HCT116 (cell line): ENCODE measurements at regions not wholly inside any gene's neighbourhood (a gene's known extent, or its start where the extent isn't known, plus 50 kb on each side); places are given as distances from the start of the nearest gene placed in this dataset.

Experiments
- EZH2phosphoT487 ChIP-seq: fragments of 200-600 bp; IDR thresholded peaks from 2 replicates; pipeline ENCODE4 v1.6.1; 2018; ENCODE audit warnings: antibody characterized with exemption, borderline replicate concordance
- MAX ChIP-seq: IDR thresholded peaks from 2 replicates; pipeline ENCODE4 v1.6.1; 2012
- POLR2A ChIP-seq: IDR thresholded peaks from 2 replicates; pipeline ENCODE4 v1.7.0; 2011; ENCODE audit warnings: borderline replicate concordance; ENCODE audit not compliant: insufficient read depth, insufficient read length; ENCODE audit errors: extremely low read depth
- POLR2AphosphoS5 ChIP-seq: IDR thresholded peaks from 2 replicates; pipeline ENCODE4 v1.6.1; 2011; ENCODE audit warnings: mild to moderate bottlenecking, low read depth, low read length, moderate library complexity
- SRF ChIP-seq: IDR thresholded peaks from 2 replicates; pipeline ENCODE4 v1.6.1; 2012; ENCODE audit warnings: low read depth
- TF ChIP-seq, protein P1 (sequence below), 3 experiments: fragments of 200-600 bp in 1 of 3; sonication (generic) in 1 of 3; IDR thresholded peaks in 2 of 3; conservative IDR thresholded peaks in 1 of 3; 2 replicates each; pipeline ENCODE4 v1.5.1; 2012 to 2017; ENCODE audit warnings: low read depth in 2 of 3, low read length in 2 of 3, antibody characterized with exemption in 1 of 3, borderline replicate concordance in 1 of 3, control low read depth in 1 of 3, mild to moderate bottlenecking in 1 of 3, mixed read lengths in 1 of 3, mixed run types in 1 of 3, moderate library complexity in 1 of 3; ENCODE audit not compliant: insufficient read depth in 1 of 3

GRCh38 chr5:167968837-167969236 lies 322.6 kb upstream of the WWC1 start:
- TF ChIP-seq, protein P1, sequence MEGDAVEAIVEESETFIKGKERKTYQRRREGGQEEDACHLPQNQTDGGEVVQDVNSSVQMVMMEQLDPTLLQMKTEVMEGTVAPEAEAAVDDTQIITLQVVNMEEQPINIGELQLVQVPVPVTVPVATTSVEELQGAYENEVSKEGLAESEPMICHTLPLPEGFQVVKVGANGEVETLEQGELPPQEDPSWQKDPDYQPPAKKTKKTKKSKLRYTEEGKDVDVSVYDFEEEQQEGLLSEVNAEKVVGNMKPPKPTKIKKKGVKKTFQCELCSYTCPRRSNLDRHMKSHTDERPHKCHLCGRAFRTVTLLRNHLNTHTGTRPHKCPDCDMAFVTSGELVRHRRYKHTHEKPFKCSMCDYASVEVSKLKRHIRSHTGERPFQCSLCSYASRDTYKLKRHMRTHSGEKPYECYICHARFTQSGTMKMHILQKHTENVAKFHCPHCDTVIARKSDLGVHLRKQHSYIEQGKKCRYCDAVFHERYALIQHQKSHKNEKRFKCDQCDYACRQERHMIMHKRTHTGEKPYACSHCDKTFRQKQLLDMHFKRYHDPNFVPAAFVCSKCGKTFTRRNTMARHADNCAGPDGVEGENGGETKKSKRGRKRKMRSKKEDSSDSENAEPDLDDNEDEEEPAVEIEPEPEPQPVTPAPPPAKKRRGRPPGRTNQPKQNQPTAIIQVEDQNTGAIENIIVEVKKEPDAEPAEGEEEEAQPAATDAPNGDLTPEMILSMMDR (IDR thresholded peaks at IDR 0.05 in 2 of 3, conservative IDR thresholded peaks at IDR 0.05 in 1 of 3; ENCODE audit: borderline replicate concordance in 1 of 3, insufficient read depth in 1 of 3, low read depth in 2 of 3, low read length in 2 of 3), result no peak
- TF ChIP-seq POLR2A (no peak), POLR2AphosphoS5 (no peak), EZH2phosphoT487 (no peak), MAX (no peak), SRF (no peak)
